HG03565 (cell line): ENCODE measurements at regions not wholly inside any gene's neighbourhood (a gene's known extent, or its start where the extent isn't known, plus 50 kb on each side); places are given as distances from the start of the nearest gene placed in this dataset.

Experiments
- ATAC-seq: cut with Tn5 transposase; IDR thresholded peaks from one replicate; pipeline ENCODE4 v1.9.1; 2021; ENCODE audit warnings: mild to moderate bottlenecking, moderate library complexity; ENCODE audit not compliant: unreplicated experiment

GRCh38 chrX:810186-810585 lies 179.6 kb downstream of the SHOX start:
- no peak for ATAC-seq

GRCh38 chrX:809081-809480 lies 178.5 kb downstream of the SHOX start:
- ATAC-seq, result no peak

- ATAC-seq, result no peak
These were observed 176.0 kb downstream of the SHOX start for GRCh38 chrX:806586-806985.

GRCh38 chrX:805988-806387 lies 175.4 kb downstream of the SHOX start:
- ATAC-seq, result no peak

GRCh38 chrX:805103-805670 lies 174.6 kb downstream of the SHOX start:
- no peak for ATAC-seq

GRCh38 chrX:802846-803245 lies 172.3 kb downstream of the SHOX start:
- no peak for ATAC-seq

GRCh38 chrX:799808-800207 lies 169.2 kb downstream of the SHOX start:
- ATAC-seq, result no peak

- no peak for ATAC-seq
These were observed 163.7 kb downstream of the SHOX start for GRCh38 chrX:794311-794710.

GRCh38 chrX:793216-793770 lies 162.7 kb downstream of the SHOX start:
- no peak for ATAC-seq

GRCh38 chrX:791479-792034 lies 161.0 kb downstream of the SHOX start:
- ATAC-seq, result no peak

GRCh38 chrX:790783-791360 lies 160.3 kb downstream of the SHOX start:
- no peak for ATAC-seq

- ATAC-seq, result no peak
These were observed 159.5 kb downstream of the SHOX start for GRCh38 chrX:790041-790506.

- no peak for ATAC-seq
These were observed 158.5 kb downstream of the SHOX start for GRCh38 chrX:789096-789495.

- no peak for ATAC-seq
These were observed 155.9 kb downstream of the SHOX start for GRCh38 chrX:786441-786881.

- ATAC-seq, result no peak
These were observed 154.2 kb downstream of the SHOX start for GRCh38 chrX:784829-785228.

- ATAC-seq, result no peak
These were observed 150.9 kb downstream of the SHOX start for GRCh38 chrX:781224-782204.

- ATAC-seq, result no peak
These were observed 146.1 kb downstream of the SHOX start for GRCh38 chrX:776529-777230.

GRCh38 chrX:776061-776460 lies 145.5 kb downstream of the SHOX start:
- no peak for ATAC-seq

GRCh38 chrX:774536-774935 lies 143.9 kb downstream of the SHOX start:
- ATAC-seq, result no peak

GRCh38 chrX:773292-774025 lies 142.9 kb downstream of the SHOX start:
- no peak for ATAC-seq
